B cell (primary cell): ENCODE measurements at regions not wholly inside any gene's neighbourhood (a gene's known extent, or its start where the extent isn't known, plus 50 kb on each side); places are given as distances from the start of the nearest gene placed in this dataset.

Source experiments
- ATAC-seq: fragments of 200-7000 bp; cut with Tn5 transposase; one replicate; pipeline ENCODE4 v1.10.0; 2021; ENCODE audit warnings: low read depth, mild to moderate bottlenecking, moderate number of reproducible peaks, moderate library complexity
- CTCF ChIA-PET: fragments of 350-600 bp; sonication (Branson Sonifier 250); formaldehyde crosslinking; loops from one replicate; lab custom pipeline; 2021; ENCODE audit warnings: antibody characterized with exemption, inconsistent platforms; lab: Charles Lee
- POLR2A ChIA-PET: fragments of 350-600 bp; sonication (Branson Sonifier 250); formaldehyde crosslinking; loops from one replicate; lab custom pipeline; 2021; ENCODE audit warnings: antibody characterized with exemption; lab: Charles Lee
- DNase-seq: peaks from one replicate; pipeline ENCODE4 v3.0.0; 2013
- H2AFZ ChIP-seq: 2 replicates; pipeline ENCODE4 v1.6.1; 2012; ENCODE audit warnings: mild to moderate bottlenecking, low read depth, low read length; ENCODE audit not compliant: insufficient read depth, poor library complexity, severe bottlenecking
- H3K27ac ChIP-seq, 2 donors: 1 replicate in 1 of 2; 2 replicates in 1 of 2; pipeline ENCODE4 v1.5.1; 2012 to 2013; ENCODE audit warnings: low read length in 2 of 2, mild to moderate bottlenecking in 2 of 2, moderate library complexity in 1 of 2
- H3K27me3 ChIP-seq, 4 experiments: fragments of 200-600 bp in 1 of 4; sonication (generic) in 1 of 4; replicated peaks in 1 of 4; 1 replicate in 2 of 4; 2 replicates in 2 of 4; pipeline versions ENCODE4 v1.6.1 to v1.7.0; 2013 to 2016; ENCODE audit warnings: low read length in 3 of 4, mild to moderate bottlenecking in 2 of 4, mixed read lengths in 1 of 4, moderate library complexity in 1 of 4; ENCODE audit not compliant: insufficient read depth in 4 of 4, control insufficient read depth in 3 of 4; ENCODE audit errors: control extremely low read depth in 1 of 4
- H3K36me3 ChIP-seq, 2 experiments: replicated peaks in 1 of 2; 1 replicate in 1 of 2; 2 replicates in 1 of 2; pipeline versions ENCODE4 v1.6.1 to v1.7.1; 2013; ENCODE audit warnings: low read length in 1 of 2; ENCODE audit not compliant: insufficient read depth in 2 of 2, control insufficient read depth in 1 of 2; ENCODE audit errors: control extremely low read depth in 1 of 2, extremely low read depth in 1 of 2
- H3K4me1 ChIP-seq, 2 donors: fragments of 200-600 bp in 1 of 2; sonication (generic) in 1 of 2; 1 replicate in 1 of 2; 2 replicates in 1 of 2; pipeline versions ENCODE4 v1.5.1 to v1.6.1; 2013 to 2017; ENCODE audit warnings: low read length in 2 of 2; ENCODE audit not compliant: control insufficient read depth in 2 of 2, insufficient read depth in 2 of 2
- H3K4me2 ChIP-seq: replicated peaks from 2 replicates; pipeline ENCODE3; 2012; ENCODE audit warnings: mild to moderate bottlenecking, low read depth, low read length; ENCODE audit not compliant: poor library complexity, severe bottlenecking
- H3K4me3 ChIP-seq, 5 experiments: fragments of 200-600 bp in 1 of 5; sonication (generic) in 1 of 5; 1 replicate in 3 of 5; 2 replicates in 2 of 5; pipeline versions ENCODE4 v1.5.1 to v1.7.0; 2011 to 2016; ENCODE audit warnings: low read length in 4 of 5, mild to moderate bottlenecking in 4 of 5, low read depth in 2 of 5, control low read depth in 1 of 5, moderate library complexity in 1 of 5; ENCODE audit not compliant: insufficient read depth in 1 of 5; ENCODE audit errors: control extremely low read depth in 1 of 5, extremely low read depth in 1 of 5
- H3K79me2 ChIP-seq: fragments of 200-600 bp; sonication (generic); one replicate; pipeline ENCODE4 v1.6.0; 2016; ENCODE audit warnings: low read length; ENCODE audit not compliant: control insufficient read depth, insufficient read depth
- H3K9ac ChIP-seq: fragments of 200-600 bp; sonication (generic); 2 replicates; pipeline ENCODE4 v1.6.1; 2017; ENCODE audit warnings: mild to moderate bottlenecking, low read length, moderate library complexity
- H3K9me3 ChIP-seq, 3 donors: one replicate each; pipeline versions ENCODE4 v1.6.1 to v1.7.1; 2013; ENCODE audit warnings: low read length in 2 of 3; ENCODE audit not compliant: control insufficient read depth in 2 of 3, insufficient read depth in 1 of 3; ENCODE audit errors: control extremely low read depth in 1 of 3
- H4K20me1 ChIP-seq: 2 replicates; pipeline ENCODE4 v1.6.0; 2012; ENCODE audit warnings: mild to moderate bottlenecking, low read length; ENCODE audit not compliant: insufficient read depth, control insufficient read depth, poor library complexity, severe bottlenecking
- H3K27ac Mint-ChIP-seq: one replicate; pipeline ENCODE4 v1.8.0; 2021; ENCODE audit warnings: mixed read lengths
- H3K27me3 Mint-ChIP-seq: one replicate; pipeline ENCODE4 v1.8.0; 2021; ENCODE audit warnings: mixed read lengths
- H3K4me1 Mint-ChIP-seq: one replicate; pipeline ENCODE4 v1.8.0; 2021; ENCODE audit warnings: mixed read lengths
- H3K4me3 Mint-ChIP-seq: one replicate; pipeline ENCODE4 v1.8.0; 2021; ENCODE audit warnings: mixed read lengths
- H3K9me3 Mint-ChIP-seq: one replicate; pipeline ENCODE4 v1.8.0; 2022; ENCODE audit warnings: mixed read lengths; ENCODE audit not compliant: insufficient read depth
- EZH2 ChIP-seq: IDR thresholded peaks from 2 replicates; pipeline ENCODE4 v1.6.1; 2012; ENCODE audit warnings: borderline replicate concordance, low read depth, mild to moderate bottlenecking, moderate library complexity, low read length; ENCODE audit not compliant: insufficient read depth, poor library complexity, severe bottlenecking
- WGBS: methylation state at CpG from one replicate; pipeline ENCODE4 v1.1.5; 2013; ENCODE audit warnings: missing lambda C conversion rate; ENCODE audit not compliant: insufficient coverage; 5-methylcytosine and 5-hydroxymethylcytosine counted together
- intact Hi-C: fragments of 100-400 bp; cut with micrococcal nuclease; formaldehyde crosslinking; loops from one replicate; pipeline ENCODE4 v1.10.0; 2022
- TF ChIP-seq, protein P1 (sequence below): fragments of 200-600 bp; IDR thresholded peaks from one replicate; pipeline ENCODE4 v1.8.0; 2022; ENCODE audit warnings: antibody characterized with exemption, mild to moderate bottlenecking

DNA sequence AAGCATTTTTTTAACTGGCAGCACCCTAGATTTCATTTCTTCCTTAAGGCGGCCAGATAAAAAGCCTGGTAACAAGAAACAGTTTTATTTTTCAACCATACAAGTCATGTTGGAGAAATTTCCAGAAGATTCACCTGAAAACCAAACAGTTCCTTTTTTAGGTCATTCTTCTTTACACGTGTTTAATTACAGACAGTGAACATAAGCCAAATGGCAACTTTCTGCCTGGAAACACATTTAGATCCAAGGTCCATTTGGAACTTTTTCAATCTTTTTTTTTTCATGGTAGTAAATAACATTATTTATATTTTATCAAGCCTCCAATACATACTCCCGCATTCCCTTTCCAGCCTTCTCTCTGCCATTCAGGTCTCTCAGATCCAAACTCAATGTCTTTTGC, 886.1 kb upstream of the MIR17HG start:
- no peak overlapping the region for H3K27ac ChIP-seq
- no peaks in the 10 kb centered on the region for H3K79me2 ChIP-seq
- CTCF ChIA-PET = no interaction called here
- peaks cover 3% of the 10 kb centered on the region for H3K9me3 Mint-ChIP-seq
- DNase-seq (no peak), ATAC-seq (no peak)
- no peak overlapping the region for H3K9ac ChIP-seq
- H3K27ac Mint-ChIP-seq = no peak overlapping the region
- no peaks in the 10 kb centered on the region for H3K27me3 Mint-ChIP-seq
- no peaks in the 10 kb centered on the region for H3K27me3 ChIP-seq
- no peaks in the 10 kb centered on the region for H3K9me3 ChIP-seq
- TF ChIP-seq, protein P1, sequence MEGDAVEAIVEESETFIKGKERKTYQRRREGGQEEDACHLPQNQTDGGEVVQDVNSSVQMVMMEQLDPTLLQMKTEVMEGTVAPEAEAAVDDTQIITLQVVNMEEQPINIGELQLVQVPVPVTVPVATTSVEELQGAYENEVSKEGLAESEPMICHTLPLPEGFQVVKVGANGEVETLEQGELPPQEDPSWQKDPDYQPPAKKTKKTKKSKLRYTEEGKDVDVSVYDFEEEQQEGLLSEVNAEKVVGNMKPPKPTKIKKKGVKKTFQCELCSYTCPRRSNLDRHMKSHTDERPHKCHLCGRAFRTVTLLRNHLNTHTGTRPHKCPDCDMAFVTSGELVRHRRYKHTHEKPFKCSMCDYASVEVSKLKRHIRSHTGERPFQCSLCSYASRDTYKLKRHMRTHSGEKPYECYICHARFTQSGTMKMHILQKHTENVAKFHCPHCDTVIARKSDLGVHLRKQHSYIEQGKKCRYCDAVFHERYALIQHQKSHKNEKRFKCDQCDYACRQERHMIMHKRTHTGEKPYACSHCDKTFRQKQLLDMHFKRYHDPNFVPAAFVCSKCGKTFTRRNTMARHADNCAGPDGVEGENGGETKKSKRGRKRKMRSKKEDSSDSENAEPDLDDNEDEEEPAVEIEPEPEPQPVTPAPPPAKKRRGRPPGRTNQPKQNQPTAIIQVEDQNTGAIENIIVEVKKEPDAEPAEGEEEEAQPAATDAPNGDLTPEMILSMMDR = no peak
- TF ChIP-seq EZH2 = no peak
- H3K4me3 Mint-ChIP-seq = no peak overlapping the region
- H2AFZ ChIP-seq = no peak overlapping the region
- no peaks in the 10 kb centered on the region for H3K36me3 ChIP-seq
- H4K20me1 ChIP-seq = no peaks in the 10 kb centered on the region
- POLR2A ChIA-PET = no interaction called here
- H3K4me3 ChIP-seq = no peak overlapping the region
- no peaks in the 10 kb centered on the region for H3K4me1 Mint-ChIP-seq
- no peak overlapping the region for H3K4me2 ChIP-seq
- H3K4me1 ChIP-seq = no peaks in the 10 kb centered on the region
- intact Hi-C loops = no loop called here
- WGBS = 68% methylated on average over 2 of the region's 3 CpGs

- TF ChIP-seq, protein P1 = no peak
- TF ChIP-seq EZH2 = no peak
- no peak for ATAC-seq
- no peaks in the 10 kb centered on the region for H3K4me1 Mint-ChIP-seq
- H3K4me3 Mint-ChIP-seq = no peak overlapping the region
- no peak for DNase-seq
- no peaks in the 10 kb centered on the region for H3K27me3 Mint-ChIP-seq
- no peaks in the 10 kb centered on the region for H3K9me3 Mint-ChIP-seq
- intact Hi-C loops = no loop called here
- ChIA-PET CTCF (no interaction called here), POLR2A (no interaction called here)
- no peak overlapping the region for H3K27ac ChIP-seq
- H3K4me1 ChIP-seq = no peaks in the 10 kb centered on the region
- H3K27ac Mint-ChIP-seq = no peak overlapping the region
- peaks cover 0 to 3% (median 2%) of the 10 kb centered on the region in 3 donors for H3K9me3 ChIP-seq
- no peak overlapping the region for H3K4me2 ChIP-seq
- H3K4me3 ChIP-seq = no peak overlapping the region
- H2AFZ ChIP-seq = no peak overlapping the region
- no peak overlapping the region for H3K9ac ChIP-seq
- H3K79me2 ChIP-seq = no peaks in the 10 kb centered on the region
- no peaks in the 10 kb centered on the region for H3K27me3 ChIP-seq
- no peaks in the 10 kb centered on the region for H4K20me1 ChIP-seq
- H3K36me3 ChIP-seq = no peaks in the 10 kb centered on the region
Observed at GRCh38 chr13:90477216-90477615, 870.3 kb upstream of the MIR17HG start.
